ENCODE measurements at regions not wholly inside any gene's neighbourhood (a gene's known extent, or its start where the extent isn't known, plus 50 kb on each side); places are given as distances from the start of the nearest gene placed in this dataset.

GRCh38 chr3:25096536-25096935 is 331.5 kb upstream of the RARB start:
- Histone ChIP-seq H2AFZ (ENCODE audit: low read length) (no peak overlapping the region), H4K20me1 (ENCODE audit: insufficient read depth, low read length) (no peaks in the 10 kb centered on the region), H3K9me2 (ENCODE audit: insufficient read depth, low read length) (no peaks in the 10 kb centered on the region), H3K4me2 (ENCODE audit: low read length) (0 out of 2 replicates have a peak overlapping the region, but pooled peaks have one; percentile 14), H3K79me2 (ENCODE audit: insufficient read depth, low read depth, low read length) (no peaks in the 10 kb centered on the region), H3K4me1 (ENCODE audit: insufficient read depth, low read length, poor library complexity, severe bottlenecking) (peaks cover 15% of the 10 kb centered on the region), H3K4me3 (ENCODE audit: low read depth, low read length, poor library complexity, severe bottlenecking) (no peak overlapping the region), H3K27ac (ENCODE audit: low read depth, low read length, poor library complexity, severe bottlenecking) (no peak overlapping the region), H3K9me3 (ENCODE audit: low read length) (no peaks in the 10 kb centered on the region), H3K36me3 (ENCODE audit: insufficient read depth, low read length) (no peaks in the 10 kb centered on the region)
- TF ChIP-seq CTCF (conservative IDR thresholded peaks at IDR 0.05; ENCODE audit: low read length) (no peak), EZH2phosphoT487 (IDR thresholded peaks at IDR 0.05; ENCODE audit: borderline replicate concordance, low read depth, low read length) (no peak)
- DNase-seq (ENCODE audit: low spot score), result no peak
- intact Hi-C loops (cut with micrococcal nuclease; ENCODE audit: unreplicated experiment), result no loop called here
- no TSS peak for BruUV-seq (replicated peaks)
- CTCF ChIA-PET (ENCODE audit: unreplicated experiment), result no interaction called here
- POLR2A ChIA-PET, result interaction anchor here (0.9 to 1.2 kb wide), 2 partner anchors 8 to 14 kb away, joined by 3 read pairs; no protein-coding TSS in a partner anchor

- no TSS peak for BruUV-seq (replicated peaks)
- CTCF ChIA-PET (ENCODE audit: unreplicated experiment), result no interaction called here
- Histone ChIP-seq H3K27ac (ENCODE audit: low read depth, low read length, poor library complexity, severe bottlenecking) (no peak overlapping the region), H3K4me3 (ENCODE audit: low read depth, low read length, poor library complexity, severe bottlenecking) (no peak overlapping the region), H2AFZ (ENCODE audit: low read length) (no peak overlapping the region), H4K20me1 (ENCODE audit: insufficient read depth, low read length) (no peaks in the 10 kb centered on the region), H3K9me2 (ENCODE audit: insufficient read depth, low read length) (no peaks in the 10 kb centered on the region), H3K36me3 (ENCODE audit: insufficient read depth, low read length) (no peaks in the 10 kb centered on the region), H3K79me2 (ENCODE audit: insufficient read depth, low read depth, low read length) (no peaks in the 10 kb centered on the region), H3K4me1 (ENCODE audit: insufficient read depth, low read length, poor library complexity, severe bottlenecking) (peaks cover 15% of the 10 kb centered on the region), H3K4me2 (ENCODE audit: low read length) (peak overlapping the region; percentile 14; the same call in 1 of the 2 replicates), H3K9me3 (ENCODE audit: low read length) (no peaks in the 10 kb centered on the region)
- POLR2A ChIA-PET, result no interaction called here
- intact Hi-C loops (cut with micrococcal nuclease; ENCODE audit: unreplicated experiment), result no loop called here
- peak; percentile 15 for DNase-seq (ENCODE audit: low spot score)
- TF ChIP-seq EZH2phosphoT487 (IDR thresholded peaks at IDR 0.05; ENCODE audit: borderline replicate concordance, low read depth, low read length) (no peak), CTCF (conservative IDR thresholded peaks at IDR 0.05; ENCODE audit: low read length) (no peak)
Observed at GRCh38 chr3:25097023-25097422, 331.0 kb upstream of the RARB start.

GRCh38 chr3:25099666-25100065 is 328.4 kb upstream of the RARB start:
- BruUV-seq (replicated peaks), result no TSS peak
- no peak overlapping the region for H2AFZ ChIP-seq (ENCODE audit: low read length)
- H3K4me1 ChIP-seq (ENCODE audit: insufficient read depth, low read length, poor library complexity, severe bottlenecking), result peaks cover 15% of the 10 kb centered on the region
- H3K9me3 ChIP-seq (ENCODE audit: low read length), result no peaks in the 10 kb centered on the region
- DNase-seq (ENCODE audit: low spot score), result no peak
- intact Hi-C loops (cut with micrococcal nuclease; ENCODE audit: unreplicated experiment), result no loop called here
- H3K36me3 ChIP-seq (ENCODE audit: insufficient read depth, low read length), result no peaks in the 10 kb centered on the region
- no peaks in the 10 kb centered on the region for H3K79me2 ChIP-seq (ENCODE audit: insufficient read depth, low read depth, low read length)
- no peak overlapping the region for H3K27ac ChIP-seq (ENCODE audit: low read depth, low read length, poor library complexity, severe bottlenecking)
- POLR2A ChIA-PET, result no interaction called here
- no peak for TF ChIP-seq EZH2phosphoT487 (IDR thresholded peaks at IDR 0.05; ENCODE audit: borderline replicate concordance, low read depth, low read length)
- no peak for TF ChIP-seq CTCF (conservative IDR thresholded peaks at IDR 0.05; ENCODE audit: low read length)
- H3K4me2 ChIP-seq (ENCODE audit: low read length), result no peak overlapping the region
- no peaks in the 10 kb centered on the region for H4K20me1 ChIP-seq (ENCODE audit: insufficient read depth, low read length)
- CTCF ChIA-PET (ENCODE audit: unreplicated experiment), result no interaction called here
- H3K9me2 ChIP-seq (ENCODE audit: insufficient read depth, low read length), result no peaks in the 10 kb centered on the region
- no peak overlapping the region for H3K4me3 ChIP-seq (ENCODE audit: low read depth, low read length, poor library complexity, severe bottlenecking)

Measured in OCI-LY7 (cell line).